ENCODE measurements at regions not wholly inside any gene's neighbourhood (a gene's known extent, or its start where the extent isn't known, plus 50 kb on each side); places are given as distances from the start of the nearest gene placed in this dataset.

- POLR2A ChIA-PET: no interaction called here
- intact Hi-C loops (cut with DNase I, micrococcal nuclease): no loop called here
- DNase-seq (no peak), ATAC-seq (ENCODE audit: poor library complexity) (no peak)
- Mint-ChIP-seq H3K27ac (no peak overlapping the region), H3K4me3 (no peak overlapping the region), H3K27me3 (no peaks in the 10 kb centered on the region), H3K36me3 (ENCODE audit: low read depth) (no peaks in the 10 kb centered on the region), H3K4me1 (ENCODE audit: low read depth) (no peaks in the 10 kb centered on the region), H3K9me3 (no peaks in the 10 kb centered on the region)
- H3K27me3 ChIP-seq (ENCODE audit: control insufficient read depth in 1 of 2, insufficient read depth in 2 of 2, low read length in 2 of 2): no peaks in the 10 kb centered on the region
- H3K9me3 ChIP-seq (ENCODE audit: control insufficient read depth in 1 of 2, insufficient read depth in 1 of 2, low read length in 2 of 2): no peaks in the 10 kb centered on the region
- H3K4me1 ChIP-seq (ENCODE audit: insufficient read depth, low read length): no peaks in the 10 kb centered on the region
- no peak overlapping the region for H3K27ac ChIP-seq (ENCODE audit: low read depth in 1 of 2, low read length in 2 of 2)
- no peak for TF ChIP-seq CTCF (IDR thresholded peaks at IDR 0.05)
- no peak overlapping the region for H3K4me3 ChIP-seq (ENCODE audit: low read length)
- H3K36me3 ChIP-seq (ENCODE audit: insufficient read depth, low read length): no peaks in the 10 kb centered on the region
- CTCF ChIA-PET: no interaction called here
These were observed 558.0 kb downstream of the STK39 start for GRCh38 chr2:167689444-167689843.

DNA sequence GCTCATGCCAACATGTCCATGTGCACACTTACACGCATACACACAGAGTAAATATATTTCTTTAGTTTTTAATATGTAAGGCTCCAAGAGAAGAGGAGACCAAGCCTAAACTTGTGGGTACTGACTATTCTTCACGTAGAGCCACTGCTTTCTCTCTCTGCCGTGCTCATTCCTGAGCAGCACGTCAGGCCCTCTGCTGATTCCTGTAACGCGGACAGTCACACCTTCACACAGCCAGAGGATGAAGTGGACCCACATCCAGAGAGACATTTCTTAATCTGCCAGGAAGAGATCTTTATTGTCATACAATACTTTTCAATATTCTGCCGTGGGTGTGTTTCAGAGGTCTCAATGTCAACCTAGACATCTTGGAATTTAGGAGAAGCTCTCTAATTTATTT lies 560.7 kb downstream of the STK39 start:
- ATAC-seq (ENCODE audit: poor library complexity): no peak
- Histone ChIP-seq H3K27ac (ENCODE audit: low read depth in 1 of 2, low read length in 2 of 2) (no peak overlapping the region), H3K4me3 (ENCODE audit: low read length) (no peak overlapping the region), H3K4me1 (ENCODE audit: insufficient read depth, low read length) (no peaks in the 10 kb centered on the region), H3K36me3 (ENCODE audit: insufficient read depth, low read length) (no peaks in the 10 kb centered on the region), H3K27me3 (ENCODE audit: control insufficient read depth in 1 of 2, insufficient read depth in 2 of 2, low read length in 2 of 2) (no peaks in the 10 kb centered on the region), H3K9me3 (ENCODE audit: control insufficient read depth in 1 of 2, insufficient read depth in 1 of 2, low read length in 2 of 2) (no peaks in the 10 kb centered on the region)
- Mint-ChIP-seq H3K36me3 (ENCODE audit: low read depth) (no peaks in the 10 kb centered on the region), H3K27ac (no peak overlapping the region), H3K27me3 (no peaks in the 10 kb centered on the region), H3K4me1 (ENCODE audit: low read depth) (no peaks in the 10 kb centered on the region), H3K9me3 (no peaks in the 10 kb centered on the region), H3K4me3 (no peak overlapping the region)
- intact Hi-C loops (cut with DNase I, micrococcal nuclease): no loop called here
- ChIA-PET CTCF (interaction anchor here (1.6 kb wide), 1 partner anchor 11 kb away, joined by 3 read pairs; no protein-coding TSS in a partner anchor), POLR2A (no interaction called here)
- TF ChIP-seq CTCF (IDR thresholded peaks at IDR 0.05): no peak
- DNase-seq: no peak

GRCh38 chr2:167681234-167682015 lies 566.0 kb downstream of the STK39 start:
- Mint-ChIP-seq H3K4me1 (ENCODE audit: low read depth) (no peaks in the 10 kb centered on the region), H3K36me3 (ENCODE audit: low read depth) (no peaks in the 10 kb centered on the region), H3K27ac (no peak overlapping the region), H3K27me3 (no peaks in the 10 kb centered on the region), H3K4me3 (no peak overlapping the region), H3K9me3 (no peaks in the 10 kb centered on the region)
- ATAC-seq (ENCODE audit: poor library complexity) (no peak), DNase-seq (no peak)
- H3K4me1 ChIP-seq (ENCODE audit: insufficient read depth, low read length): no peaks in the 10 kb centered on the region
- ChIA-PET POLR2A (no interaction called here), CTCF (no interaction called here)
- intact Hi-C loops (cut with DNase I, micrococcal nuclease): no loop called here
- TF ChIP-seq CTCF (IDR thresholded peaks at IDR 0.05): no peak
- H3K36me3 ChIP-seq (ENCODE audit: insufficient read depth, low read length): no peaks in the 10 kb centered on the region
- no peaks in the 10 kb centered on the region for H3K27me3 ChIP-seq (ENCODE audit: control insufficient read depth in 1 of 2, insufficient read depth in 2 of 2, low read length in 2 of 2)
- no peaks in the 10 kb centered on the region for H3K9me3 ChIP-seq (ENCODE audit: control insufficient read depth in 1 of 2, insufficient read depth in 1 of 2, low read length in 2 of 2)
- no peak overlapping the region for H3K27ac ChIP-seq (ENCODE audit: low read depth in 1 of 2, low read length in 2 of 2)
- no peak overlapping the region for H3K4me3 ChIP-seq (ENCODE audit: low read length)

All from CD4-positive, alpha-beta T cell (primary cell).